HEK293T (cell line): ENCODE measurements at regions not wholly inside any gene's neighbourhood (a gene's known extent, or its start where the extent isn't known, plus 50 kb on each side); places are given as distances from the start of the nearest gene placed in this dataset.

Experiments used
- CTCF ChIA-PET: fragments of 350-600 bp; formaldehyde crosslinking; extraction: SDS; loops from one replicate; lab custom pipeline; 2021; ENCODE audit warnings: antibody characterized with exemption, inconsistent platforms; lab: Yijun Ruan, JAX
- POLR2A ChIA-PET: fragments of 350-600 bp; formaldehyde crosslinking; extraction: SDS; loops from one replicate; lab custom pipeline; 2020; ENCODE audit warnings: antibody characterized with exemption, inconsistent platforms; lab: Yijun Ruan, JAX
- DNase-seq: peaks from one replicate; pipeline ENCODE4 v3.0.0; 2012; ENCODE audit warnings: mixed read lengths; ENCODE audit errors: extremely low spot score
- ARNT ChIP-seq: fragments of 450-650 bp; IDR thresholded peaks from 2 replicates; pipeline ENCODE4 v1.6.1; 2017; ENCODE audit warnings: mild to moderate bottlenecking
- BHLHE40 ChIP-seq: fragments of 450-650 bp; IDR thresholded peaks from 2 replicates; pipeline ENCODE4 v1.6.1; 2016; ENCODE audit warnings: mild to moderate bottlenecking, moderate library complexity, borderline replicate concordance
- CTBP1 ChIP-seq: fragments of 450-650 bp; IDR thresholded peaks from 2 replicates; pipeline ENCODE4 v1.6.1; 2016; ENCODE audit warnings: borderline replicate concordance
- ELF4 ChIP-seq: fragments of 450-650 bp; IDR thresholded peaks from 2 replicates; pipeline ENCODE4 v1.6.1; 2017; ENCODE audit warnings: antibody characterized with exemption
- FOXA1 ChIP-seq: fragments of 450-650 bp; IDR thresholded peaks from 2 replicates; pipeline ENCODE4 v1.6.1; 2016; ENCODE audit warnings: mild to moderate bottlenecking
- FOXK2 ChIP-seq: fragments of 450-650 bp; IDR thresholded peaks from 2 replicates; pipeline ENCODE4 v1.6.1; 2016; ENCODE audit warnings: mild to moderate bottlenecking
- FOXM1 ChIP-seq: fragments of 450-650 bp; IDR thresholded peaks from 2 replicates; pipeline ENCODE4 v1.6.1; 2017; ENCODE audit warnings: mild to moderate bottlenecking, borderline replicate concordance
- HDGF ChIP-seq: fragments of 450-650 bp; IDR thresholded peaks from 2 replicates; pipeline ENCODE4 v1.6.1; 2017; ENCODE audit warnings: antibody characterized with exemption, borderline replicate concordance
- L3MBTL2 ChIP-seq: fragments of 450-650 bp; conservative IDR thresholded peaks from 2 replicates; pipeline ENCODE4 v1.6.1; 2016; ENCODE audit warnings: mild to moderate bottlenecking
- LEF1 ChIP-seq: fragments of 450-650 bp; IDR thresholded peaks from 2 replicates; pipeline ENCODE4 v1.6.1; 2017; ENCODE audit warnings: mild to moderate bottlenecking, borderline replicate concordance
- NFRKB ChIP-seq: fragments of 450-650 bp; IDR thresholded peaks from 2 replicates; pipeline ENCODE4 v1.6.1; 2016; ENCODE audit warnings: mild to moderate bottlenecking, moderate library complexity
- SP1 ChIP-seq: fragments of 450-650 bp; IDR thresholded peaks from 2 replicates; pipeline ENCODE4 v1.6.1; 2017
- SUZ12 ChIP-seq: fragments of 450-650 bp; IDR thresholded peaks from 2 replicates; pipeline ENCODE4 v1.6.1; 2016; ENCODE audit warnings: mild to moderate bottlenecking
- TARDBP ChIP-seq: fragments of 450-650 bp; IDR thresholded peaks from 2 replicates; pipeline ENCODE4 v1.6.1; 2016
- ZNF384 ChIP-seq: fragments of 450-650 bp; IDR thresholded peaks from 2 replicates; pipeline ENCODE4 v1.6.1; 2016
- TF ChIP-seq, protein P1 (sequence below): fragments of 450-650 bp; IDR thresholded peaks from 2 replicates; pipeline ENCODE4 v1.6.1; 2016

- POLR2A ChIA-PET: no interaction called here
- CTCF ChIA-PET: no interaction called here
- no peak for DNase-seq
- no peak for TF ChIP-seq TARDBP
- no peak for TF ChIP-seq SP1
- no peak for TF ChIP-seq NFRKB
- no peak for TF ChIP-seq FOXA1
- no peak for TF ChIP-seq FOXK2
- TF ChIP-seq BHLHE40: no peak
- TF ChIP-seq, protein P1, sequence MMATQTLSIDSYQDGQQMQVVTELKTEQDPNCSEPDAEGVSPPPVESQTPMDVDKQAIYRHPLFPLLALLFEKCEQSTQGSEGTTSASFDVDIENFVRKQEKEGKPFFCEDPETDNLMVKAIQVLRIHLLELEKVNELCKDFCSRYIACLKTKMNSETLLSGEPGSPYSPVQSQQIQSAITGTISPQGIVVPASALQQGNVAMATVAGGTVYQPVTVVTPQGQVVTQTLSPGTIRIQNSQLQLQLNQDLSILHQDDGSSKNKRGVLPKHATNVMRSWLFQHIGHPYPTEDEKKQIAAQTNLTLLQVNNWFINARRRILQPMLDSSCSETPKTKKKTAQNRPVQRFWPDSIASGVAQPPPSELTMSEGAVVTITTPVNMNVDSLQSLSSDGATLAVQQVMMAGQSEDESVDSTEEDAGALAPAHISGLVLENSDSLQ: no peak
- no peak for TF ChIP-seq ELF4
- no peak for TF ChIP-seq HDGF
- no peak for TF ChIP-seq L3MBTL2
- no peak for TF ChIP-seq ARNT
- no peak for TF ChIP-seq CTBP1
- TF ChIP-seq SUZ12: no peak
- no peak for TF ChIP-seq ZNF384
- TF ChIP-seq FOXM1: no peak
Measured at GRCh38 chr2:2536416-2537056, 205.5 kb upstream of the MYT1L start.

DNA sequence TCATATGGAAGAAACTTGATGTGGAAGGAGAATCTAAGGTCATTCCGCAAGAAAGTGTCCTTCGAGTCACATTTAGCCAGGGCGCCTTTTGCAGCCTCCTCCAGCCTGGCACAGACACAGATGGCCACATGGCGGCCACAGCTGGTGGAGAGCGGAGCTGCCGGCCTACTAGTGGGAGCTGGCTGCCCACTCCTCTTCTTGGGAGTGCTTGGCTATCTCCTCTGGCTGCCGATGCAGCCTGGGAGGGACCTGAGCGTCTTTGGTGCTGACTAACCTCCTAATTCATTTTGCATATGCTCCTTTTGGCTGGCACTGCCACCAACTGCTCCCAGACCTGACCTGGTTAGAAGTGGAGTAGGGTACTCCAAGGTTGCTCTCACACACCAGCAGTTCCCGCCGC, 199.3 kb upstream of the MYT1L start:
- CTCF ChIA-PET: no interaction called here
- POLR2A ChIA-PET: no interaction called here
- no peak for TF ChIP-seq BHLHE40
- no peak for DNase-seq

DNA sequence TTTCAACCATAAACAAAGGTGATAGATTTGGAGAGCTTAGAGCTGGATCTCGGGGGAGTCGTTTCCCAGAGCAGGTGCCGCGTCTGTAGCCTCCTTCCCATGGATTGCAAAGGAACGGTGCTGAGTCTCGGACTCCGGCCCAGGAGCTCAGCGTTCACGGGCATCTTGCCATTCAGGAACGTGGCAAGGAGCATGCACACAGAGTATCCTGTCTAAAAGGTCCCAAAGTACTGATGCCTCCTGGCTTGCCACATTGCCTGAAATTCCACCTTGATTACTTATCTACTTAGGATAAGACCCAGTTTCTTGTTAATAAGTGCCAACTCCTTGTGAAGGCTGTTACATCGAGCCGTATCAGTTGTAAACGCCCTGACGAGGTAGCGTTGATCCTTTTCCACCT, 197.8 kb upstream of the MYT1L start:
- TF ChIP-seq FOXM1 (no peak), FOXK2 (no peak), ZNF384 (no peak), LEF1 (no peak), SUZ12 (no peak), FOXA1 (no peak), BHLHE40 (no peak), NFRKB (no peak), HDGF (no peak), L3MBTL2 (no peak), CTBP1 (no peak), TARDBP (no peak), SP1 (no peak), ARNT (no peak), ELF4 (no peak)
- TF ChIP-seq, protein P1: no peak
- ChIA-PET POLR2A (no interaction called here), CTCF (no interaction called here)
- DNase-seq: no peak

DNA sequence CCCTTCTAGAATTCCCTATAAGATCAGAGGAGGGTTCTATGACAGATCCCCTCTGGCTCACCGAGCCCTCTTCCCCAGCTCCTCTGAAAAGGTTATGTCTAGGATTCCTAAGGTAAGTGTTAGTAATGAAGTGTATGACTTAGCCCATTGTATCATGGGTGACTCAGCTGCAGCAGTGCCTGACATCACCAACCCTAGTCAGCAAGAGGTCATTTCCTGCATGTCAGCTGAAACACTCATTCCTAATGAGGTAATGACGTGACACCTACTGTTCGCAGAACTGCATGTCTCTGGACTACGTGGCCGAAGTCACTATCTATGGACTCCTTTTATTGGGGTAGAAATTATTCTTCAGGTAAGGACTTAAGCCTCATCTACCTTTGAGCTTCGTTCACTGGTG, 196.1 kb upstream of the MYT1L start:
- TF ChIP-seq ELF4: no peak
- no peak for TF ChIP-seq SP1
- no peak for TF ChIP-seq TARDBP
- no peak for TF ChIP-seq ZNF384
- TF ChIP-seq L3MBTL2: no peak
- no peak for TF ChIP-seq ARNT
- no peak for TF ChIP-seq LEF1
- TF ChIP-seq FOXK2: no peak
- TF ChIP-seq FOXM1: no peak
- no peak for TF ChIP-seq CTBP1
- TF ChIP-seq HDGF: no peak
- TF ChIP-seq FOXA1: no peak
- TF ChIP-seq, protein P1: no peak
- no peak for TF ChIP-seq BHLHE40
- TF ChIP-seq NFRKB: no peak
- no peak for TF ChIP-seq SUZ12
- POLR2A ChIA-PET: no interaction called here
- CTCF ChIA-PET: no interaction called here
- no peak for DNase-seq

DNA sequence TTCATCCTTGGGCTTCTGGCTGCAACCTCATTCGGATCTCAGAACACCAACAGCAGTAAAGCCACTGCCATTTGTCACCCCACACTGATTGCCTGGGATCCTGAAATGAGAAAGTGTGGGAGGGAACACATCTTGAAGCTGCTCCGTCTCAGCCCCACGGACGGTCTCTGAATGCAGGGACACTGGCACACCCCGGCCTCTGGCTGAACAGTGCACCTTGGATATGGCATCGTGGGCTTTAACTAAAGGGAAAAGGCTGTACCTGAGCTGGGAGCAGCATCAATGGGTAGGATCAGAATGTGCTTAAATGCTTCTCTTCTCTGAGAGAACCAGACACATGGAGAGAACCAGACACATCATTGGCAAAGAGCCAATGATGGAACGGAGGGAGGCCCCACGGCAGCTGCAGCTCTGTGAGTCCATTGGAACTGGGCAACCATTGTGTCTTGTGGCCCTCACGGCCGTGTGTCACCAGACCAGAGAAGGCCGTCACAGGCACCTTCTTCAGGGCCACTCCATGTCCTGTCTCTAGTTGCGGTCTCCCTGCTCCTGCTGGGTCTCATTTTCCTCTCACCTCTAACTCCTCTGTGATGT, 193.4 kb upstream of the MYT1L start:
- no peak for DNase-seq
- ChIA-PET POLR2A (no interaction called here), CTCF (no interaction called here)
- no peak for TF ChIP-seq SP1
- TF ChIP-seq TARDBP: no peak
- no peak for TF ChIP-seq LEF1
- TF ChIP-seq FOXM1: no peak
- TF ChIP-seq ARNT: no peak
- TF ChIP-seq FOXA1: no peak
- no peak for TF ChIP-seq FOXK2
- TF ChIP-seq ELF4: no peak
- TF ChIP-seq, protein P1: no peak
- TF ChIP-seq NFRKB: no peak
- TF ChIP-seq ZNF384: no peak
- TF ChIP-seq HDGF: no peak
- no peak for TF ChIP-seq BHLHE40
- TF ChIP-seq SUZ12: no peak
- TF ChIP-seq L3MBTL2: no peak
- TF ChIP-seq CTBP1: no peak
